ENCODE measurements at regions not wholly inside any gene's neighbourhood (a gene's known extent, or its start where the extent isn't known, plus 50 kb on each side); places are given as distances from the start of the nearest gene placed in this dataset.

DNA sequence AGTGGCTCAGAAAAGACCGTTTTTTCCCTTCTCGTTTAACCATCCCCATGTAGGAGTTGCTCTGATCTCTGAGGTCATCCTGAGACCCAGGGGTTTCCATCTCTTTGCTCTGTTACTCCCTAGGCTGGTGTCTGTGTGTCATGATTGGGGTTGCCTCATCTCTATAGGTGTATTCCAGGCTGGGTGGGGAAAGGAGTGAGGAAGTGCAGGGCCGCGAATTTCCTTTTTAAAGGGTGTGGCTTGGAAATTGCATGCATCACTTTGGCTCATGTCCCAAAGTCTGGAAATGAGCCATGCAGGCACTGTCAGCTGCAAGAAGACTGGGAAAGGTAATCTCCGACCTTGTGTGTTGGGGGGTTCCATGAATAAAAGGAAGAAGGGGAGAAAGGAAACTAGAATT is 201.9 kb downstream of the AACS start:
- DNase-seq (ENCODE audit: low read depth in 1 of 2, low spot score in 1 of 2): no peak

DNA sequence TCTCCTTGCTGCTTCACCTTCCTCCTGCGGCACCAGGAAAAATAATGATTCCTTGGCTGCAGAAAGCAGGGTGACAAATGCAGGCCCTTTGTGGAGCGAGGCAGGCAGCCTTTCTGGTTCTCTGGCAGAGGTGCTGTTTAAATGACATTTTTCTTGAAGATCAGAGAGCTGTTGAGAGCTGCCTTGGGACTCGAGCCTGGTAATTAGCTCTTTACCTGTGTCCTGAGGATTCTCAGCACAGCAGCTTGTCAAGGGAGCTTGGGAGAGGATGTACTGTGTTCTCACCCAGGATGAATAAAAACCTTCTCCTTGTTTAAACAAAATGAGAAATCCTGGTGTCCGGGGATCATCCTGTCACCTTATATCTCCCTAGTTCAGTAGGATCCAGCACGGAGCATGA is 204.0 kb downstream of the AACS start:
- no peak for DNase-seq (ENCODE audit: low read depth in 1 of 2, low spot score in 1 of 2)

DNA sequence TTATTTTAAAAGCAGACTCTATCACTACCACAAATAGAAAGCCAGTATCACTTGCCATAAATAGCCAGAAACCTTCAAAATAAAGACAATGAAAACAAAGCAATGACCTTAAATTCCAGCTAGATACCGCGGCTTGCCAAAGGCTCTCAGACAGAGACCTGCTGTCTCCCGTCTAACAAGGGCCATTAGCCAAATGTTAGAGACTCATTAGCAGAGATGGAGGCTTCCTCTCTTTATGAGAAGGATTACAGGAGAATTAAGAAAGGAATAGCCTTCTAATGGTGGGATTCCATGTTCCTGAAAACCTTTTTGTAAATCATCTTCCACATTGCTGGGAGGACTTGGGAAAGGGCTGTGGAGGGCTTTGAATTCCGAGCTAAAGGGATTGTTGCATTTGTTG is 206.7 kb downstream of the AACS start:
- DNase-seq (ENCODE audit: low read depth in 1 of 2, low spot score in 1 of 2): no peak

DNA sequence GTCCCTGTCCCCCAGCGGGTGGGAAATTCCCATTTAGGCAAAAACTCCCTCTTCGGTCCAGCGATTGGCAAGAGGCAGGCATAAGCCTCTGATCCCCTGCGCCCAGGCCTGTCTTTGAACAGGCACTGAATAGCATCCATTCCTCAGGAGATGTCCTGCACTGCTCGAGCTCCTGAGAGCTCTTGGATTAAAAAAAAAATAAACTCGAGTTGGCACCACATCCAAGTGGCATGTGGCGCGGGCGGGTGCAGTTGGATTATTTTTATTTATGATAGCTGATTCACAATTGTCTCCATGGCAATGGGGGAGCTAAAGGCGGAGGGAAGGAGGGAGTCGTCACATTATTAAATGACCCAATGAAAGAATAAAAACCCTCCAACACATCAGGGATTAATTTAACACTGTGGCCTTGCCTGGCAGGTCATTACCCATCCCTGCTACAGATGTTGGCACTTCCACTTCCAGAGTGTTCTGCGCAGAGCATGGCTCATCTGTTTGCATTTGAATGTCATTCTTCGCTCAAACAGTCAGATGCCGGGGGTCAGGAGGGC is 207.2 kb downstream of the AACS start:
- DNase-seq (ENCODE audit: low read depth in 1 of 2, low spot score in 1 of 2): no peak

DNA sequence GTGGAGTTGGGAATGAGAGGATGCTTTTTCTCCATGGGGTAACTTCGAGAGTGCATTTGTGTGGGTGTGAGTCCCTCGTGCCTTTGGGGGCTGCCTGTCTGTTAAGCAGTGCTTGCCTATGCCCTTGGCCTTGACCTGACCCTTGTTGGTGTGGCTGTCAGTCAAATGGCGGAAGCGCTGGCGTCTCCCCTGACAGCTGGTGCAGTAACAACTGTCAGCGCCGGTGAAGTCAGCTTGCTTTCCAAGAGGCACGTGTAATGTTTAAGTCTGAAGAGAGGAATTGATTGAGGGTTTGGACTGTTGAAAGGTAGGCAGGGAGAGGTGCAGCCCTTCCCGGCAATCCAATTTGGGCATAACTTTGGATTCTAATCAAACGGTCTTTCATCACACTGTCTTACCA is 211.3 kb downstream of the AACS start:
- DNase-seq (ENCODE audit: low read depth in 1 of 2, low spot score in 1 of 2): no peak

DNA sequence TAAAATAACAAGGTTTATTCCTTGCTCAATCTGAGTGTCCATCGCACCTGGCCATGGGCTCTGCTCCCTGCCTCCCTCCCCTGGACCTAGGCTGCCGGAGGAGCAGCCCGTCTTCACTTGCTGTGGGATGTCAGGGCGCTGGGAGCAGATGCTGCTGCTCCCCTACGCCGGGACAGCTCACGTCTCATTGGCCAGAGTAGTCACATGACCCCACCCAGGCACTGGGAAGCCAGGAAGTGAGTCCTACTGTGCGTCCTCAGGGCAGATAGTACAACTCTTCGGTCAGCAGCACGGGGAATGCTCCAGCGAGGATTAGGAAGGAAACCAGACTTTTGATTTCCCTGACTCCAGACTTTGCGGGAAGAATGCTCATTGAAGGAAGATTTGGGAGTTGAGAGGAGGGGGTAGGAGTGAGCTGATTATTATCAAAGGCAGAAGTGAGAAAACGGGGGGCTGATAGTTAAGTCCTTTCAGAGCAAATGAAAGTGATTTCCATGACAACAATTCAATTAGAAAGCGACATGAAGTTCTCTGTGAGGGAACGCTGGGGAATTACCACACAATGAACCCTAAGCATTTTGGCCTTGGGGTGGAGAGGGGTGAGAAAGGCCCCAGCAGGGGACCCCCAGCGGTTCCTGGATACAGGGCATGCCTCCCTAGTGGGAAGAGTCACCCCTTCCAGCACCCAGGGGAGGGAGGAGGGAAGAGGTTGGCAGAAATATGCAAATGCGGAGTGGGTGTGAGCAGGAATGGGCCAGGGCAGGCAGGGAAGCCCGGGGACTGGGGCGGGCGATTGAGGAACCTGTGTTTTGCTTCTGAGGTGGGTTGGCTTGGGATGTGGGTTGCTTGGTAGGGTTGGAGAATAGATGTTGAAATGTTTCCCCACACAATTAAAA is 215.5 kb downstream of the AACS start:
- DNase-seq (ENCODE audit: low read depth in 1 of 2, low spot score in 1 of 2): no peak

DNA sequence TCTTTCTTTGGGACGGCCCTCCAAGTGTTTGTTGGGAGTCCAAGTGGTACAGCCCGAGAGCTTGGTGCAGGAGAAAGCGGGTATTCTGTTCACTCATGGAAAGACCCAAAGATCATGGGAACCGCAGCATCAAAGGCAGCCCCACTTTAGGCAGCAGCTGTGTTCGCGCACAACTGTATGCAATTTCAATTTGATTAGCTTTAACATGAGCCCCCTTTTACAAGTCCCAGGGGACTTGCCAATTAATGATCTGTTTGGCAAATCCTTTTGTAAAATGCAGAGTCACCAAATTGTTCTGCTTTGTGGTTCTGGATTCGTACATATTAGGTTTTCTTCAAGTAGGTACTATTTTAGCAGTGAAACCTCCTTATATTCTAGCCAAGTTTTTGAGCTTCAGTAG is 217.7 kb downstream of the AACS start:
- DNase-seq (ENCODE audit: low read depth in 1 of 2, low spot score in 1 of 2): no peak

DNA sequence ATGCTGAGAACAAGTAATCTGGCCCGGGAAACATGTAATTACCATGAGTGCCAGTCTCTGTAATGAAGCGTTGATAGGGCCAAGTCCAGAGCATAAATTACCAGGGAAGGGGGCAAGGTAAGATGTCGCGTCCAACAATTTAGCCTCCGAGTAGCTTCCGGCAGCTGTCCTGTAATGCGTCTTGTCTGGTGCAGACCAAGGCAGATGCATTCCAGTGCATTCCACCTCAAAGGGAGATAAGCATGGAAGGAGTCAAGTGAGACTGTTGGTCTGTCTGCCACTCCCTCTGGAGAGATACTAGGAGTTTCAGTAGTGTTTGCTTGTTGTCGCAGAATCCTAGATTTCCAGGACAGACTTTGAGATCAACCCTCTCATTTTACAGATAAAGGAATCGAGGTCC is 218.3 kb downstream of the AACS start:
- no peak for DNase-seq (ENCODE audit: low read depth in 1 of 2, low spot score in 1 of 2)

DNA sequence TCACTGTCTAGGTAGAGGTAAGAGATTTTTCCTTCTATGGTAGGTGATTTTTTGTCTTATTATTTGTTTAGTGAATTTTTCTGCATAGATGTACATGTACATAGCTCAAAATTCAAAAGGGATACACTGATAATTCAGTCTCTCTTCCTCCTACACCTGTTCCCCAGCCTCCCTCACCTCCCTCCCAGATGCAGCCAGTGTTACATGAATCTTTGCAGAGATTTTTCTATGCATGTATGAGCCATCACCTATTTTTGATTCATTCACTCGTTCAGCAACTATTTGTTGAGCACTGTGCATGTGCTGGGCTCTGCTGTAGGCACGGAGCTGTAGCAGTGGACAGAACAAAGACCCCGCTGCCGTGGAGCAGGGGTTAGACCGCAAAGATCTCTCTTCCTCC is 218.9 kb downstream of the AACS start:
- no peak for DNase-seq (ENCODE audit: low read depth in 1 of 2, low spot score in 1 of 2)

DNA sequence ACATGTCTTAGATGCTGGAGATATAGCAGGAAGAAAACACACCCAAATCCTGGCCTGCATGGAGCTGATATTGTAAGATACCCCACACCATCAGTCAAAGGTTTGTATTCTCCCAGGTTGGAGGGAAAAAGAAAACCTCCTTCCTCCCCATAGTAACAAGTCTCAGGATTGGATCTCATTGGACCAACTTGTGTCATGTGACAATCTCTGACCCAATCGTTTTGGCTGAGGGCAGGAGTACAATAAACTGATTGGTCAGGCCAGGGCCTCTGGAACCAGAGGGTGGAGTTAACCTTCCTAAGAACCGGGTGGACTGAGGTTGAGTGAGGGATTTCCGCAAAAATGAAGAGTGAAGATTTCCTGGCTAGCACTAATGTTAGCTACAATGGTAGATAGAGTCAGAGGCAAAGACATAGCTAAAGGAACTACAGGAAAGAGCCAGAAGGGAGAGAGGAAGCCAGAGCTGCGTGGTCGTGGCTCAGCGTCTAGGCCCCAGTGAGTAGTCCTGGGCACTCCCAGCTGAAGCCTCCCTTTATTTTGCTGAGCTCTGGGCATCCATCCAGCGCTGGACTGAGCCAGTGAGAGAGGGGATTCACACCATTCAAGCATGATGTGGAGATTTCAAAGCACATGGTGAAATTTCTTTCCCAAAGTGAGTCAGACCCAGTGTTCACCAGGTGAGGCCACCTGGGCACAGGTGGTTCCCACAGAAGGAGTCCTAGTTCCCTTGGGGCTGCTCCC is 219.9 kb downstream of the AACS start:
- DNase-seq (ENCODE audit: low read depth in 1 of 2, low spot score in 1 of 2): no peak

DNA sequence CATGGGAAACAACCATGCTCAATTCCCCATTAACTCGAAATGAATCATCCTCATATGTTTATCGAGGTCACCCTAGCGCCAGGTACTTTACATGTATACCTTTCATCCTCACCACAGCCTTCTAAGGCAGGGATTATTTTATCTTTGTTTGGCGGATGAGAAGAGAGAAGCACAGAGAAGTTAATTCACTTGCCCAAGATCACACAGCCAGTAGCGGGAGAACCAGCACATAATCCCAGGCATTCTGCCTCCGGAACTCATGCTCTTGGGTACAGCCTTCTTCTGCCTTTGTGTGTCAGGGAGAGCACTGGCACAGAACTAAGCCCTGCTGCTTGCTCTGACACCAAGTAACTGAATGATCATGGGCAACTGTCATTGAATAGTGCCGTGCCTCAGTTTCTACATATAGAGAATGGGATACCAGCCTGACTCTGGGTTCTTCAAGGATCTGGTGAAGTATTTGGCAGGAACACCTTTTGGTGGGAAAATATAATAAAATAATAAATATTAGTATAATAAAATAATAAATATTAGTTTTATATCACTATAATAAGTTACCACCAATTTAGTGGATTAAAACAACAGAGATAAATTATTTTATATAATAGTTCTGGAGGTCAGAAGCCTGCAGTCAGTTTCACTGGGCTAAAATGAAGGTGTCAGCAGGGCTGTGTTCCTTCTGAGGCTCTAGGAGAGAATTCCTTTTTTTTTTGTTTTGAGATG is 220.9 kb downstream of the AACS start:
- no peak for DNase-seq (ENCODE audit: low read depth in 1 of 2, low spot score in 1 of 2)

DNA sequence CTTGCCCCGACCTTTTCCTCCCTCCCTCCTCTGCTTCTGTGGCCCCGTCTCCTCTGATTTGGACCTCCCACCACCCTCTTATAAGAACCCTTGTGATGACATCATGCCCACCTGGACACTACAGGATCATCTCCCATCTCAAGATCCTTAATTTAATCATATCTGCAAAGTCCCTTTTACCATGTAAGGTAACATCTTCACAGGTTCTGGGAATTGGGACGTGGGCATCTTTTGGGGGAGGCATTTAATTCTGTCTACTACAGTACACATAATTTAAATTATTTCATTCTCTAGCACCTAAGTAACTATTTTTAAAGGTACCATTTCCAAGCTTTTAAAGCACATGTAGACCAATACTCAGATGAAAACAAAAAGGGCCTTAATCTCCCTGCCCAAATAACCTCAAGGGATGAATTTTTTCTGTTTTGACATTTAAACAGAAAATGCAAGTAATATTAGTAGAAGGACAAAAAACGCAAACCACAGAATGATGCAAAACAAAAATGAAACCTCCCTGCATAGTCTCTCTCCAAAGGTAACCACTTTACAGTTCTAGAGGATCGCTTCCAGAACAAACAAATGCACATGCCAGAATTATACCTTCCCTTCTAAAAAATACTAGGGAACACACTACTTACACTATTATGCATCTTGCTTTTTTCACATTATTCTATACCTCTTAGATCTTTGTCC is 222.1 kb downstream of the AACS start:
- no peak for DNase-seq (ENCODE audit: low read depth in 1 of 2, low spot score in 1 of 2)

DNA sequence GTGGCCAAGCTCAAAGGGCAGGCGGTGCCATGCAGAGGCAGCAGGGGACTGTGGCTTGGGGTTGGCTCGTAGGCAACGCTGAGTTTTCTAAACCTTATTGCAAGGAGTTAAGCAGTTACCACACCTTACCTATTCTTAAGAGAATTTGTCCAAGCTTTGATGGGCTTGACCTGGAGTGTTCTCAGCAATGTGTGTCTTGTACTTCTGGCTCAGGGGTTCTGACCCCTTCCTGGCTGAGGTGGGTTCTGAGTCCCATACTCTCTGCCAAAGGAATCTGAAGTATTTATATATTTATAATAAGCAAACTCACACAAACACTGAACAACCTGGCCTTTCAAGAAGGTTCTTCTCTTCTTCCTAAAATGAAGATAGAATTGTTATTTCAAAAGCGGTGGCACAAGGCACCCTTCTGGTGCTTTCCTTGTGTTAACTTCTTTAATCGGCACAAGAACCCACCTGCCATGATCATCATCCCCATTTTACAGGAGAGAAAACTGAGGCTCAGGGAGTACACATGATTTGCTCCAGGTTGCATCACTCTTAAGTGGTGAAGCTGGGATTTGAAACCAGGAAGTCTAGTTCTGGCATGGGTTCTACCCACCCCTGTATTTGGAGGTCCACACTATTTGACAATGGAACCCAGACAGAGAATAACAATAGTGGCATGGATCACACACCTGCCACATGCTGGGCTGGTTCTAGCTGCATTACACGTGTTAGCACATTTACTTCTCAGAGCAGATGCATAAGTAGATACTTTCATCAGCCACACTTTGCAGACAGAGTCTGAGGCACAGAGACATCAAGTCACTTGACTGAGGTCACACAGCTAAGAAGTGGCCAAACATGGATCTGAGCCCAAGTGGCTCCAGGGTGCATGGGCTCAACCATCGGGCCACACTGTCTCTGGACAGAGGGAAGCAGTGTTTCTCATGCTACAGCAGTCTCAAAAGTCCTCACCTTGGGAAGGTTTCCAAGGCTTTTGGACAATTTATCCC is 224.0 kb downstream of the AACS start:
- DNase-seq (ENCODE audit: low read depth in 1 of 2, low spot score in 1 of 2): no peak

DNA sequence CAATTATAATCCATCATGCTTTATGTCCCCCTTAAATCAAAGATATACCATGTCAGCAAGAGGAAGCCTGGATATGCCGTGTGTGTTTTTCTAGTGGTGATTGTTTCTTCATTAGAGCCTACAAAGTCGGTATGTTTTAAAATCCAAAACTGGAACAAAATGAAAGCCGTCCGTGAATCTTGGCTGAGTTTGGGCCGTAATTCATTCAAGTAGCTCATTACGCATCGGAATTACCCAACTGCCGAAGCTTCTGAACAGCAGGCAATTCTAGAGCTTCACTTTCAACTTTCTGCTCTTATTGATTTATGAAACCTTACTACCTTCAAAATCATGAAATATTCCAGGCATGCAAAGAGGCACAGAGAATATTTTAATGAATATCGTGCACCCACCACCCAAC is 224.7 kb downstream of the AACS start:
- no peak for DNase-seq (ENCODE audit: low read depth in 1 of 2, low spot score in 1 of 2)

DNA sequence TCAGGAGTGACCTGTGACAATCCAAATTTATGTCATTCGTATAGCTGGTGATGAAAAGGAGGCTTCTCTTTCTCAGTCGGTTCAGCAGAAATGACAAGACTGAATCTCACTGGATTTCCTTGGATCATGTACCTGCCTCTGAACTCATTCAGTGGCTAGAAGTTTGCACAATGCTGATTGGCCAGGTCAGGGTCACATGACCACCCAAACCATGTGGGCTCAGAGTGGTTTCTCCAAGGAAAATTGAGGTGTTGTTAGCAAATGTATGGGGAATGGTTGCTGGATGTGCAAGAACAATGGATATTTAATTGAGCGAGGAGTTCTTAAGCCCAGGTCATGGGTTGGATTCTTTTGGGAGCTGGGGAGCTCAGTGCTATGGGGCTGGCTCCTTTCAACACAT is 227.5 kb downstream of the AACS start:
- no peak for DNase-seq (ENCODE audit: low read depth in 1 of 2, low spot score in 1 of 2)

DNA sequence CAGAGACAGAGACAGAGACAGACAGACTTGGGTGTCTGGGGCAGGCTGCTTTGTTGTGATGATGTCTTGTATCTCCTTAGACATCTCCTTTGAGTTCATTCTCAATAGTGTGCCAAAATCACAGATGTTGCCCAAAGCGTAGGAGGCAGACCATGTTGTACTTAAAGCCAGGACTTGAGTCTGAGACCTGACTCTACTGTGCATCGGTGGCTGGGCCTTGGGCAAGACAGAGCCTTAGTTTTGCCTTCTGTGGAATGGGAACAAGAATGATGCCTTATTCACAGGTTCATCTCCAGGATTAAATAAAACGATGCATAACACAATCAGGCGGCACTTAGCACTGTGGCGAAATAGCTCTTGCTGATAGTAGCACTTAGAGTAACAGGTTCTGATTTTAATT is 230.3 kb downstream of the AACS start:
- DNase-seq (ENCODE audit: low read depth in 1 of 2, low spot score in 1 of 2): no peak

DNA sequence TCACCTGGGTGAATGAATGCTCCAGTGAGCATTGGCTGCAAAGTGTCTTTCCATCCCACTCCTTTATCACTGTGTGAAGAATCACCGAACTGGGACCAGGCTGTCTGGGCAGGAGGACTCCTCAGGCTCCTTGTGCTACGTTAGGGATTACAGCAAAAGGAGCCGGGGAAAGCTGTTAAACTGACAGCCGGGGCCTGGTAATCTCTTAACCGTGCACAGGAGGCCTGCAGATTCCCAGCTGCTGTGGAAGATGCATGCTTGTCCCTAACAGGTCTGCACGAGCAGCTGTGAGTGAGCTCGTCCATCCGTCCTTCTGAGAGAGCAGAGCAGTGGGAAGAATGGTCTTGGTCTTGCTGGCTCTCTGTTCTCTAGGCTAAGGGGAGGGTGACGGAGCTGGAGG is 231.5 kb downstream of the AACS start:
- no peak for DNase-seq (ENCODE audit: low read depth in 1 of 2, low spot score in 1 of 2)

DNA sequence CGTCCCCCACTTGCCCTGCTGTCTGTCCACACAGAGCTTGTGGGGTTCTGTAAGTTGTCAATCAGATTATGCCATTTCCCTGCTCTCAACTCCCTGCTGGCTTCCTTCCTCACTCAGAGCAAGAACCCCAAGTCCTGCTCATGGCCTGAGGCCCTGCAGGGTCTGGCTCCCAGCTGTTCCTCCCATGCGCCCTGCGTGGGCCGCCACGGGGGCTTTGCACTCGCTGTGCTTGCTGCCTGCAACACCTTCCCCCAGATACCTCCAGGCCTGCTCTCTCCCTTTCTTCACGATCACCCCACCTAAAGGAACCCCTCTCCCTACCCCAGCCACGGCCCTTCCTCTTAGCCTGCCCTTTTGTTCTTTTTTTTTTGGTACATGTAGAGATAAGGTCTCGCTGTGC is 234.6 kb downstream of the AACS start:
- DNase-seq (ENCODE audit: low read depth in 1 of 2, low spot score in 1 of 2): no peak

DNA sequence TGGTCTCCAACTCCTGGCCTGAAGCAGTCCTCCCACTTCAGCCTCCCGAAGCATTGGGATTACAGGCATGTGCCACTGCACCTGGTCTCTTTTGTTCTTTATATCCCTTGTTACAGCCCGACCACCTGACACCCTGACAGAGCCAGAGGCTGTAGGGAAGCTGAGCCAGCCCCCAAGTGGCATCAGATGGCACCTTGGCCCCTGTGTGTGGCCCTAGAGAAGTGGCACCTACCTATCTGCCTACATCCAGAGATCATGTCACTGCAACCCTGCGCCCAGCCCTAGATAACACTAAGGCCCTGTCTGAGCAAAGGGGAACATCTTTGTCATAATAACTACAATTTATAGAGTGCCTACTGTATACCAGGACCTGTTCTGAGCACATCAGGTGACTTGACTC is 235.0 kb downstream of the AACS start:
- DNase-seq (ENCODE audit: low read depth in 1 of 2, low spot score in 1 of 2): no peak

DNA sequence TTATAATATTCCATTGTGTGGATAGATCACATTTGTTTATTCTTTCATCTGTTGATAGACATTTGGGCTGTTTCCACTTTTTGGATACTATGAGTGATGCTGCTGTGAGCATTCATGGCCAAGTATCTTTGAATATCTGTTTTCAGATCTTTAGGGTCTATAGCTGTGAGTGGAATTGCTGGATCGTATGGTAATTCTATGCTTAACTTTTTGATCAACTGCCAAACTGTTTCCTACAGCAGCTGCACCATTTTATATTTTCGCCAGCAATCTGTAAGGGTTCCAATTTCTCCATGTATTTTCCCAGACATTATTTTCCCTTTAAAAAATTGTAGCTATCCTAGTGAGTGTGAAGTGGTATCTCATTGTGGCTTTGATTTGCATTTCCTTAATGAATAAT is 238.1 kb downstream of the AACS start:
- no peak for DNase-seq (ENCODE audit: low read depth in 1 of 2, low spot score in 1 of 2)
